HEK293 (cell line): ENCODE measurements at regions not wholly inside any gene's neighbourhood (a gene's known extent, or its start where the extent isn't known, plus 50 kb on each side); places are given as distances from the start of the nearest gene placed in this dataset.

Experiments
- CTCF ChIA-PET: fragments of 350-600 bp; formaldehyde crosslinking; extraction: SDS; loops from one replicate; lab custom pipeline; 2021; ENCODE audit warnings: antibody characterized with exemption; lab: Yijun Ruan, JAX
- POLR2A ChIA-PET: fragments of 300-600 bp; formaldehyde crosslinking; extraction: SDS; loops from one replicate; lab custom pipeline; 2020; ENCODE audit warnings: antibody characterized with exemption, inconsistent platforms; lab: Yijun Ruan, JAX
- H3K27ac ChIP-seq: fragments of 200-500 bp; sonication (Bioruptor generic); 2 replicates; pipeline ENCODE4 v1.5.1; 2014; ENCODE audit warnings: low read depth, low read length, control low read depth, inconsistent platforms; ENCODE audit errors: extremely low read depth
- H3K36me3 ChIP-seq, 2 experiments: fragments of 200-500 bp in 1 of 2; sonication (Bioruptor generic) in 1 of 2; 1 replicate in 1 of 2; 2 replicates in 1 of 2; pipeline ENCODE4 v1.5.1; 2014 to 2017; ENCODE audit warnings: inconsistent platforms in 2 of 2, low read length in 2 of 2; ENCODE audit not compliant: control insufficient read depth in 2 of 2, insufficient read depth in 1 of 2
- H3K4me1 ChIP-seq: fragments of 200-500 bp; sonication (Bioruptor generic); 2 replicates; pipeline ENCODE4 v1.5.1; 2014; ENCODE audit warnings: mild to moderate bottlenecking, low read length, inconsistent platforms; ENCODE audit not compliant: control insufficient read depth, insufficient read depth
- H3K4me3 ChIP-seq: 2 replicates; pipeline ENCODE4 v1.5.1; 2011; ENCODE audit warnings: low read depth, mild to moderate bottlenecking, control low read depth, low read length, moderate library complexity
- H3K9me3 ChIP-seq: fragments of 200-500 bp; sonication (Bioruptor generic); 2 replicates; pipeline ENCODE4 v1.5.1; 2014; ENCODE audit warnings: low read depth, low read length, inconsistent platforms; ENCODE audit not compliant: control insufficient read depth, insufficient read depth
- AEBP2 ChIP-seq: fragments of 450-650 bp; formaldehyde crosslinking; IDR thresholded peaks from 2 replicates; pipeline ENCODE4 v1.5.1; 2016; ENCODE audit warnings: missing biosample characterization, missing genetic modification characterization, borderline replicate concordance
- HIC1 ChIP-seq: fragments of 450-650 bp; formaldehyde crosslinking; IDR thresholded peaks from 2 replicates; pipeline ENCODE4 v1.5.1; 2016; ENCODE audit warnings: missing biosample characterization, missing genetic modification characterization
- KLF17 ChIP-seq: fragments of 450-650 bp; formaldehyde crosslinking; IDR thresholded peaks from 2 replicates; pipeline ENCODE4 v1.5.1; 2016; ENCODE audit warnings: missing biosample characterization, missing genetic modification characterization
- PRDM4 ChIP-seq: fragments of 450-650 bp; formaldehyde crosslinking; IDR thresholded peaks from 2 replicates; pipeline ENCODE4 v1.5.1; 2017; ENCODE audit warnings: missing biosample characterization, missing genetic modification characterization
- SCRT1 ChIP-seq: fragments of 450-650 bp; formaldehyde crosslinking; IDR thresholded peaks from 2 replicates; pipeline ENCODE4 v1.5.1; 2016; ENCODE audit warnings: missing biosample characterization, missing genetic modification characterization, borderline replicate concordance
- SP2 ChIP-seq: fragments of 450-650 bp; formaldehyde crosslinking; IDR thresholded peaks from 2 replicates; pipeline ENCODE4 v1.5.1; 2016; ENCODE audit warnings: missing biosample characterization, missing genetic modification characterization
- TSHZ1 ChIP-seq: fragments of 450-650 bp; formaldehyde crosslinking; IDR thresholded peaks from 2 replicates; pipeline ENCODE4 v1.5.1; 2016; ENCODE audit warnings: missing biosample characterization, missing genetic modification characterization, borderline replicate concordance
- ZIC2 ChIP-seq: fragments of 450-650 bp; formaldehyde crosslinking; IDR thresholded peaks from 2 replicates; pipeline ENCODE4 v1.5.1; 2016; ENCODE audit warnings: missing biosample characterization, missing genetic modification characterization
- ZNF24 ChIP-seq: fragments of 450-650 bp; formaldehyde crosslinking; IDR thresholded peaks from 2 replicates; pipeline ENCODE4 v1.5.1; 2016; ENCODE audit warnings: missing biosample characterization, missing genetic modification characterization
- ZNF274 ChIP-seq, 2 experiments: fragments of 200-500 bp in 1 of 2; fragments of 450-650 bp in 1 of 2; sonication (Bioruptor generic) in 1 of 2; formaldehyde crosslinking in 1 of 2; IDR thresholded peaks; 2 replicates each; pipeline versions ENCODE4 v1.5.1 to v1.6.1; 2014 to 2016; ENCODE audit warnings: borderline replicate concordance in 1 of 2, inconsistent platforms in 1 of 2, low read length in 1 of 2, missing biosample characterization in 1 of 2, missing genetic modification characterization in 1 of 2
- ZNF302 ChIP-seq: fragments of 450-650 bp; formaldehyde crosslinking; IDR thresholded peaks from 2 replicates; pipeline ENCODE4 v1.5.1; 2016; ENCODE audit warnings: missing biosample characterization, missing genetic modification characterization, low read depth
- ZNF600 ChIP-seq: fragments of 450-650 bp; formaldehyde crosslinking; IDR thresholded peaks from 2 replicates; pipeline ENCODE4 v1.5.1; 2016; ENCODE audit warnings: missing biosample characterization, missing genetic modification characterization
- ZNF610 ChIP-seq: fragments of 450-650 bp; formaldehyde crosslinking; IDR thresholded peaks from 2 replicates; pipeline ENCODE4 v1.5.1; 2016; ENCODE audit warnings: missing biosample characterization, missing genetic modification characterization, borderline replicate concordance
- ZNF645 ChIP-seq: fragments of 450-650 bp; formaldehyde crosslinking; IDR thresholded peaks from 2 replicates; pipeline ENCODE4; 2016; ENCODE audit warnings: missing biosample characterization, missing genetic modification characterization
- ZNF654 ChIP-seq: fragments of 450-650 bp; formaldehyde crosslinking; IDR thresholded peaks from 2 replicates; pipeline ENCODE4 v1.5.1; 2016; ENCODE audit warnings: low read depth, missing biosample characterization, missing genetic modification characterization
- ZNF670 ChIP-seq: fragments of 450-650 bp; formaldehyde crosslinking; IDR thresholded peaks from 2 replicates; pipeline ENCODE4 v1.5.1; 2016; ENCODE audit warnings: missing biosample characterization, missing genetic modification characterization, low read depth
- ZNF701 ChIP-seq: fragments of 450-650 bp; formaldehyde crosslinking; IDR thresholded peaks from 2 replicates; pipeline ENCODE4 v1.5.1; 2016; ENCODE audit warnings: missing biosample characterization, missing genetic modification characterization
- ZNF791 ChIP-seq: fragments of 450-650 bp; formaldehyde crosslinking; IDR thresholded peaks from 2 replicates; pipeline ENCODE4 v1.5.1; 2016; ENCODE audit warnings: missing biosample characterization, missing genetic modification characterization

GRCh38 chr12:105461271-105461943, 130.9 kb downstream of the C12orf75 start:
- Histone ChIP-seq H3K4me1 (no peaks in the 10 kb centered on the region), H3K4me3 (no peak overlapping the region), H3K27ac (no peak overlapping the region), H3K9me3 (no peaks in the 10 kb centered on the region)
- CTCF ChIA-PET: no interaction called here
- TF ChIP-seq ZNF701 (tag by site-specific recombination) (no peak), ZNF274 (IDR thresholded peaks at IDR 0.05; ENCODE audit: low read length) (no peak), ZNF274 (tag by site-specific recombination; IDR thresholded peaks at IDR 0.05; ENCODE audit: borderline replicate concordance) (no peak), SP2 (tag by site-specific recombination) (no peak), ZNF670 (tag by site-specific recombination) (no peak), ZNF302 (tag by site-specific recombination) (no peak), TSHZ1 (tag by site-specific recombination) (no peak), ZNF645 (tag by site-specific recombination) (no peak), HIC1 (no peak), AEBP2 (tag by site-specific recombination) (no peak), ZNF610 (tag by site-specific recombination) (no peak), ZNF654 (tag by site-specific recombination) (no peak), ZNF791 (tag by site-specific recombination) (no peak), PRDM4 (tag by site-specific recombination) (no peak), KLF17 (no peak), ZNF24 (tag by site-specific recombination) (no peak), SCRT1 (tag by site-specific recombination) (no peak), ZNF600 (tag by site-specific recombination) (no peak), ZIC2 (tag by site-specific recombination) (no peak)
- TF ChIP-seq, all 188 proteins: peak for 0
- H3K36me3 ChIP-seq: no peaks in the 10 kb centered on the region
- POLR2A ChIA-PET: no interaction called here
